HEK293 (cell line): ENCODE measurements at regions not wholly inside any gene's neighbourhood (a gene's known extent, or its start where the extent isn't known, plus 50 kb on each side); places are given as distances from the start of the nearest gene placed in this dataset.

ENCODE experiments used
- BCL11B ChIP-seq: fragments of 450-650 bp; formaldehyde crosslinking; IDR thresholded peaks from 2 replicates; pipeline ENCODE4 v1.5.1; 2016; ENCODE audit warnings: low read depth, missing biosample characterization, missing genetic modification characterization
- KLF7 ChIP-seq: fragments of 450-650 bp; formaldehyde crosslinking; IDR thresholded peaks from 2 replicates; pipeline ENCODE4 v1.5.1; 2016; ENCODE audit warnings: missing biosample characterization, missing genetic modification characterization, borderline replicate concordance
- RBAK ChIP-seq: fragments of 450-650 bp; formaldehyde crosslinking; IDR thresholded peaks from 2 replicates; pipeline ENCODE4 v1.5.1; 2016; ENCODE audit warnings: missing biosample characterization, missing genetic modification characterization
- REPIN1 ChIP-seq: fragments of 450-650 bp; formaldehyde crosslinking; IDR thresholded peaks from 2 replicates; pipeline ENCODE4 v1.5.1; 2017; ENCODE audit warnings: missing biosample characterization, missing genetic modification characterization, low read depth
- SCRT1 ChIP-seq: fragments of 450-650 bp; formaldehyde crosslinking; IDR thresholded peaks from 2 replicates; pipeline ENCODE4 v1.5.1; 2016; ENCODE audit warnings: missing biosample characterization, missing genetic modification characterization, borderline replicate concordance
- TCF7L2 ChIP-seq: IDR thresholded peaks from 2 replicates; pipeline ENCODE4 v1.6.1; 2011; ENCODE audit warnings: low read depth, mild to moderate bottlenecking, inconsistent platforms, low read length, moderate library complexity, borderline replicate concordance
- ZBTB10 ChIP-seq: fragments of 450-650 bp; formaldehyde crosslinking; IDR thresholded peaks from 2 replicates; pipeline ENCODE4 v1.5.1; 2016; ENCODE audit warnings: missing biosample characterization, missing genetic modification characterization
- ZBTB17 ChIP-seq: fragments of 450-650 bp; formaldehyde crosslinking; IDR thresholded peaks from 2 replicates; pipeline ENCODE4 v1.5.1; 2016; ENCODE audit warnings: missing biosample characterization, missing genetic modification characterization
- ZBTB6 ChIP-seq: fragments of 450-650 bp; formaldehyde crosslinking; IDR thresholded peaks from 2 replicates; pipeline ENCODE4 v1.5.1; 2017; ENCODE audit warnings: missing biosample characterization, missing genetic modification characterization
- ZFHX2 ChIP-seq: fragments of 450-650 bp; formaldehyde crosslinking; conservative IDR thresholded peaks from 2 replicates; pipeline ENCODE4 v1.5.1; 2016; ENCODE audit warnings: missing biosample characterization, missing genetic modification characterization
- ZFP41 ChIP-seq: fragments of 450-650 bp; formaldehyde crosslinking; IDR thresholded peaks from 2 replicates; pipeline ENCODE4 v1.5.1; 2016; ENCODE audit warnings: missing biosample characterization, missing genetic modification characterization, borderline replicate concordance
- ZNF148 ChIP-seq: fragments of 450-650 bp; formaldehyde crosslinking; IDR thresholded peaks from 2 replicates; pipeline ENCODE4 v1.5.0; 2017; ENCODE audit warnings: missing biosample characterization, missing genetic modification characterization, borderline replicate concordance
- ZNF169 ChIP-seq: fragments of 450-650 bp; formaldehyde crosslinking; IDR thresholded peaks from 2 replicates; pipeline ENCODE4 v1.5.1; 2016; ENCODE audit warnings: missing biosample characterization, missing genetic modification characterization
- ZNF18 ChIP-seq: fragments of 450-650 bp; formaldehyde crosslinking; IDR thresholded peaks from 2 replicates; pipeline ENCODE4 v1.5.1; 2016; ENCODE audit warnings: missing biosample characterization, missing genetic modification characterization
- ZNF274 ChIP-seq, 2 experiments: fragments of 200-500 bp in 1 of 2; fragments of 450-650 bp in 1 of 2; sonication (Bioruptor generic) in 1 of 2; formaldehyde crosslinking in 1 of 2; IDR thresholded peaks; 2 replicates each; pipeline versions ENCODE4 v1.5.1 to v1.6.1; 2014 to 2016; ENCODE audit warnings: borderline replicate concordance in 1 of 2, inconsistent platforms in 1 of 2, low read length in 1 of 2, missing biosample characterization in 1 of 2, missing genetic modification characterization in 1 of 2
- ZNF324 ChIP-seq: fragments of 450-650 bp; formaldehyde crosslinking; IDR thresholded peaks from 2 replicates; pipeline ENCODE4 v1.5.1; 2016; ENCODE audit warnings: missing biosample characterization, missing genetic modification characterization
- ZNF37A ChIP-seq: fragments of 450-650 bp; IDR thresholded peaks from 2 replicates; pipeline ENCODE4 v1.5.1; 2018; ENCODE audit warnings: missing biosample characterization, missing genetic modification characterization
- ZNF394 ChIP-seq: fragments of 450-650 bp; formaldehyde crosslinking; IDR thresholded peaks from 2 replicates; pipeline ENCODE4 v1.5.1; 2016; ENCODE audit warnings: missing biosample characterization, missing genetic modification characterization, mild to moderate bottlenecking, moderate library complexity, borderline replicate concordance
- ZNF398 ChIP-seq: fragments of 450-650 bp; formaldehyde crosslinking; IDR thresholded peaks from 2 replicates; pipeline ENCODE4 v1.5.1; 2017; ENCODE audit warnings: missing biosample characterization, missing genetic modification characterization
- ZNF433 ChIP-seq: fragments of 450-650 bp; formaldehyde crosslinking; IDR thresholded peaks from 2 replicates; pipeline ENCODE4 v1.5.1; 2016; ENCODE audit warnings: missing biosample characterization, missing genetic modification characterization, low read depth
- ZNF473 ChIP-seq: fragments of 450-650 bp; formaldehyde crosslinking; IDR thresholded peaks from 2 replicates; pipeline ENCODE4 v1.5.1; 2017; ENCODE audit warnings: missing biosample characterization, missing genetic modification characterization
- ZNF585B ChIP-seq: fragments of 450-650 bp; formaldehyde crosslinking; IDR thresholded peaks from 2 replicates; pipeline ENCODE4 v1.5.1; 2016; ENCODE audit warnings: missing biosample characterization, missing genetic modification characterization
- ZNF610 ChIP-seq: fragments of 450-650 bp; formaldehyde crosslinking; IDR thresholded peaks from 2 replicates; pipeline ENCODE4 v1.5.1; 2016; ENCODE audit warnings: missing biosample characterization, missing genetic modification characterization, borderline replicate concordance
- ZNF621 ChIP-seq: fragments of 450-650 bp; formaldehyde crosslinking; IDR thresholded peaks from 2 replicates; pipeline ENCODE4 v1.5.1; 2017; ENCODE audit warnings: missing biosample characterization, missing genetic modification characterization
- ZNF701 ChIP-seq: fragments of 450-650 bp; formaldehyde crosslinking; IDR thresholded peaks from 2 replicates; pipeline ENCODE4 v1.5.1; 2016; ENCODE audit warnings: missing biosample characterization, missing genetic modification characterization
- TF ChIP-seq, protein P1 (sequence below): fragments of 450-650 bp; formaldehyde crosslinking; IDR thresholded peaks from 2 replicates; pipeline ENCODE4 v1.5.1; 2016; ENCODE audit warnings: missing biosample characterization, missing genetic modification characterization
- TF ChIP-seq, protein P2 (sequence below): fragments of 450-650 bp; formaldehyde crosslinking; IDR thresholded peaks from 2 replicates; pipeline ENCODE4 v1.5.1; 2017; ENCODE audit warnings: missing biosample characterization, missing genetic modification characterization

GRCh38 chr2:38440655-38441054, 63.6 kb upstream of the ATL2 start (continued):
- peak; percentile 91 for TF ChIP-seq ZNF18 (tag by site-specific recombination)
- TF ChIP-seq, protein P1, sequence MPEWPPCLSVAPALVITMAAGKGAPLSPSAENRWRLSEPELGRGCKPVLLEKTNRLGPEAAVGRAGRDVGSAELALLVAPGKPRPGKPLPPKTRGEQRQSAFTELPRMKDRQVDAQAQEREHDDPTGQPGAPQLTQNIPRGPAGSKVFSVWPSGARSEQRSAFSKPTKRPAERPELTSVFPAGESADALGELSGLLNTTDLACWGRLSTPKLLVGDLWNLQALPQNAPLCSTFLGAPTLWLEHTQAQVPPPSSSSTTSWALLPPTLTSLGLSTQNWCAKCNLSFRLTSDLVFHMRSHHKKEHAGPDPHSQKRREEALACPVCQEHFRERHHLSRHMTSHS (tag by site-specific recombination) = peak; percentile 84
- no peak for TF ChIP-seq ZNF621 (tag by site-specific recombination)
- no peak for TF ChIP-seq ZNF169
- peak; percentile 91 for TF ChIP-seq TCF7L2
- TF ChIP-seq, protein P2, sequence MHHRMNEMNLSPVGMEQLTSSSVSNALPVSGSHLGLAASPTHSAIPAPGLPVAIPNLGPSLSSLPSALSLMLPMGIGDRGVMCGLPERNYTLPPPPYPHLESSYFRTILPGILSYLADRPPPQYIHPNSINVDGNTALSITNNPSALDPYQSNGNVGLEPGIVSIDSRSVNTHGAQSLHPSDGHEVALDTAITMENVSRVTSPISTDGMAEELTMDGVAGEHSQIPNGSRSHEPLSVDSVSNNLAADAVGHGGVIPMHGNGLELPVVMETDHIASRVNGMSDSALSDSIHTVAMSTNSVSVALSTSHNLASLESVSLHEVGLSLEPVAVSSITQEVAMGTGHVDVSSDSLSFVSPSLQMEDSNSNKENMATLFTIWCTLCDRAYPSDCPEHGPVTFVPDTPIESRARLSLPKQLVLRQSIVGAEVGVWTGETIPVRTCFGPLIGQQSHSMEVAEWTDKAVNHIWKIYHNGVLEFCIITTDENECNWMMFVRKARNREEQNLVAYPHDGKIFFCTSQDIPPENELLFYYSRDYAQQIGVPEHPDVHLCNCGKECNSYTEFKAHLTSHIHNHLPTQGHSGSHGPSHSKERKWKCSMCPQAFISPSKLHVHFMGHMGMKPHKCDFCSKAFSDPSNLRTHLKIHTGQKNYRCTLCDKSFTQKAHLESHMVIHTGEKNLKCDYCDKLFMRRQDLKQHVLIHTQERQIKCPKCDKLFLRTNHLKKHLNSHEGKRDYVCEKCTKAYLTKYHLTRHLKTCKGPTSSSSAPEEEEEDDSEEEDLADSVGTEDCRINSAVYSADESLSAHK = peak; percentile 97
- no peak for TF ChIP-seq BCL11B (tag by site-specific recombination)
- peak; percentile 80 for TF ChIP-seq ZBTB17 (tag by site-specific recombination)
- no peak for TF ChIP-seq ZFHX2 (tag by site-specific recombination)
- peak; percentile 77; the same call in 1 of the 2 replicates for TF ChIP-seq SCRT1 (tag by site-specific recombination)
- TF ChIP-seq ZFP41 (tag by site-specific recombination) = no peak
- no peak for TF ChIP-seq ZNF148 (tag by site-specific recombination)
- TF ChIP-seq ZNF585B = no peak
- no peak for TF ChIP-seq ZNF433
- TF ChIP-seq KLF7 = peak; percentile 73; the same call in 1 of the 2 replicates
- no peak for TF ChIP-seq REPIN1 (tag by site-specific recombination)
- no peak for TF ChIP-seq ZNF394
- TF ChIP-seq ZNF37A (tag by site-specific recombination) = no peak
- no peak for TF ChIP-seq RBAK
- TF ChIP-seq ZNF610 (tag by site-specific recombination) = peak; percentile 73; the same call in 1 of the 2 replicates
- no peak for TF ChIP-seq ZNF274 (IDR thresholded peaks at IDR 0.05; ENCODE audit: low read length)
- TF ChIP-seq ZNF274 (tag by site-specific recombination; IDR thresholded peaks at IDR 0.05; ENCODE audit: borderline replicate concordance) = no peak
- no peak for TF ChIP-seq ZBTB6 (tag by site-specific recombination)
- no peak for TF ChIP-seq ZNF473 (tag by site-specific recombination)
- TF ChIP-seq ZBTB10 (tag by site-specific recombination) = no peak
- TF ChIP-seq ZNF398 (tag by site-specific recombination) = peak; percentile 76
- TF ChIP-seq ZNF324 (tag by site-specific recombination) = peak; percentile 67; the same call in 1 of the 2 replicates
- no peak for TF ChIP-seq ZNF701
